GM21528 (cell line): ENCODE measurements at regions not wholly inside any gene's neighbourhood (a gene's known extent, or its start where the extent isn't known, plus 50 kb on each side); places are given as distances from the start of the nearest gene placed in this dataset.
"Not testable (repeated sequence)": the region's sequence is repeated elsewhere in the genome, so short reads cannot be mapped to it uniquely, and the experiment has no call there.

ENCODE experiments used
- ATAC-seq: cut with Tn5 transposase; IDR thresholded peaks from one replicate; pipeline ENCODE4 v1.9.1; 2021; ENCODE audit warnings: mild to moderate bottlenecking, moderate library complexity; ENCODE audit not compliant: unreplicated experiment, low FRiP score

DNA sequence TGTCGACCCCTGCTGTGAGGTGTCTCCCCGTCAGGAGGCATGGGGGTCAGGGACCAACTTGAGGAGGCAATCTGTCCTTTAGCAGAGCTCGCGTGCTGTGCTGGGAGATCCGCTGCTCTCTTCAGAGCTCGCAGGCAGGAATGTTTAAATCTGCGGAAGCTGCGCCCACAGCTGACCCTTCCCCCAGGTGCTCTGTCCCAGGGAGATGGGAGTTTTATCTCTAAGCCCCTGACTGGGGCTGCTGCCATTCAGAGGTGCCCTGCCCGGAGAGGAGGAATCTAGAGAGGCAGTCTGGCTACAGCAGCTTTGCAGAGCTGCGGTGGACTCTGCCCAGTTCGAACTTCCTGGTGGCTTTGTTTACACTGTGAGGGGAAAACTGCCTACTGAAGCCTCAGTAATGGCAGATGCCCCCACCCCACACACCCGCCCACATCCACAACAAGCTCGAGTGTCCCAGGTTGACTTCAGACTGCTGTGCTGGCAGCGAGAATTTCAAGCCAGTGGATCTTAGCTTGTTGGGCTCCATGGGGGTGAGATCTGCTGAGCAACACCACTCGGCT is 133.1 kb downstream of the CENPC start:
- ATAC-seq = not testable (repeated sequence)

DNA sequence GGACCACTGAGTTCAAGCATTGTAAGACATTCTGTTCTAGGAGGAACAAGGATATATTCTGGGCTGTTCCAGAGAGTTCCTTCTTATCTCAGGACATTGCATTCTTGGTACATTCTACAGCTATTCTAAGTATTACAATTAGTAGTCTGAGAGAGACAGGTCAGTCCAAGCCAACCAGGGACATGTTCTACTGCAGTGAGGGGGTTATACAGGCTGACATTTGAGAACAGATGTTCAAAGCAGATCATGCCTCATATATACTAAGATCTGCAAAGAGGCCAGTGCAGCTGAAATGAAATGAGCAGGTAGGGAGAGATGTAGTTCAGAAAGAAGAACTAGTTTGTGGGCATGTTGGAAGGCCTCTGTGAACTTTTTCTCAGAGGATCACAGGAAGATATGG is 142.0 kb downstream of the CENPC start:
- no peak for ATAC-seq

DNA sequence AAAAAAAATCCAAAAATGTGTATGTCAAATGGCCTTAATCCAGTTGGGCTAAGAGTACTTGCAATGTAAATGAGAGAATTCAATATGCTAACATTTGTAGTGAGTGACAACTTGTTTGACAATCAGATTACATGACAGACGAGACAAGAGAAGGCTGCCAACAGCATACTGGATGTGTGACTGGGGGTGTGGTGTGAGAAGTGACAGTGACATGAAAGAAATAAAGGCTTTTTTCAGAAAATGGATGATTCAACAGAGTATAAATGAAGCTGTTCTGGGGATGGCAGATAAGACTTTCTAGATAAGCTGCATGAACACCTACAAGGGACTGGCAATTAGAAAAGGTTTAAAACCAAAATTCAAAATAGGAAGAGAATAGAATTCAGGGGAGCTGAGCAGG is 143.4 kb downstream of the CENPC start:
- no peak for ATAC-seq

DNA sequence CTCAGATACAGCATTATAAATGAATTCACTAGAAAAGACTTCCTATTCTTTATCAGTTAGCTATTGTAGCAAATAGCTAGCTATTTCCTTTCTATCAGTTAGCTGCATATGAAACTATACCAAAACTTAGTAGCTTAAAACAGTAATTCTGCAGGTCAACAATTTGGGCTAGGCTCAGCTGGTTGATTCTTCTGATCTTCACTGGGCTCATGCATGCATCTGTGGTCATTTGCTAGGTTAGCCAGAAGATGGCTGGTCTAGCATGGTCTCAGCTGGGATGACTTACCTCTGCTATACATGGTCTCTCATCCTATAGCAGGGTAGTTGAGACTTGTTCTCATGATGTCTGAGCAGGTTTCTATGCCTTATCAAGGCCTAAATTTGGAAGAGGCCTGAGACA is 147.4 kb downstream of the CENPC start:
- no peak for ATAC-seq

DNA sequence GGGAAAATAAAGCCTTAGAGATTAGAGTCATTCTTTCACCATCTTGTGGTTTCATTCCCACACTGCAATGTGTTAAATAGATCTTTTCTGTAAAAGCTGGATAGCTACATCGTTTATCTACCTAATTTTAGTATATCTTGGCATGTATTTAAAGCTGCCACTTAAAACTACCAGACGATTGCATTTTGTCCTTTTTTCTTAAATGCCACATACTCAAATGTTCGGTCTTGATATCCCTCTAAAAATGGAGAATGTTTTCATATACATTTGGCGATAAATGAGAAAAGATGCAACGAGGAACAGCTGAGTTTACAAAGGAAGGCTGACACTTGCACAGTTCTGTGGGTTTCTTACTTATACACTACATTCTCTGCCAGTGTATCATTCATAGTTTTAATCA is 148.3 kb downstream of the CENPC start:
- no peak for ATAC-seq

DNA sequence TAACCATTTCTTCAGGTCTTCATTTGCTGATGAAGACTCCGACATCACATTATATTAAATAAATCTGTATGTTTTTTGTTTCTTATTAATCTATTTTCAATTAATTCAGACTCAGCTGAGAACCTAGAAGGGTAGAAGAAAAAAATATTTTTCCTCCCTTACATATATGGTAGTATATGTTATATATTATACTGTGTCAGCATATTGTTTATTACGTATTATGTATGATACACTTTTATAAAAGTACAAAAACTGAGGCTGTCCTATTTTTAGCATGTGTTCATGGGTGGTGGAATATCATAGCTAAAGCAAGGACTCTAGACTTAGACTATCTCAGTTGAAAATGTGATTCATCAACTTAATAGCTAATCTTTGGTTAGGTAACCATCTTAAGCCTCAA is 149.3 kb downstream of the CENPC start:
- ATAC-seq = no peak

DNA sequence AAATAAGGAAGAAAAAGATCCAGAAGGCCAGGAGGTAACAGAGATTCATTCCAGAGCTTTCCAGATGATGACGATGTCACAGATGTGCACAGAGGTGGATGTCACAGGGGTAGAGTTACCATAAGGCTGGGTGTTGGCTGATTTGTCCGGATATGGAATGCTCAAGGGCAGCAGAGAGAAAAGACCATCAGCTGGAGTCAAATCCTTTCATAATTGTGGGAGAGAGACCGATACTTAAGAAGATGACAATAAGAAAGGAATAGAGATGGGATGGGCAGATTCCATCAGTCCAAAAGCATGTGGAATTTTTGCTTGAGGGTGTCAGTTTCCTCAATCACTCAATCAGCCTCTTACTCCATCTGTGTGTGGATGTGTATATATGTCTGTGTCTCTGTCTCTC is 150.4 kb downstream of the CENPC start:
- ATAC-seq = no peak

DNA sequence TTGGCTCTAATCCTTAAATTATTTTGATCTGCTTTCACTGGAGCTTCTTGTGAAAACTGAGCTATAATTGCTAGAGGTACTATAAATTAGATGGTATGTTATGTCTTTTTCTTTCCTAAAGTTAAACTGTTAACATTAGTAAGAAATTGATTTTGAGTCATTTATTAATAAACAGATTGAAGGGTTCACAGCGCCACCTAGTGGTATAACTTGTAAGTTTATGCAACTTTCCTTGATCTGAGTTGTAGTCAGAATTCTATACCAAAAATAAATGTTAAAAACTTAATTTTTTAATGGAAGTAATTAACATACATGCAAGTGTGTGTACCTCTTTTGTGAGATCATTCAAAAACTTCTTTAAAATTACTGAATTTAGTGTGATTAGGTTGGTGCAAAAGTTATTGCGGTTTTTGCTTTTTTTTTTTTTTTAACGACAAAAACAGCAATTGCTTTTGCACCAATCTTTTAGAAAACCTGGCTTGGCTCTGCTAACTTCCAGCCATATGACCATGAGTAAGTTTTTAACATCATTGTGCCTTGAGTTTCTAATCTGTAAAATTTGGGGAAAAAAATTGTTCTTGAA is 151.5 kb downstream of the CENPC start:
- no peak for ATAC-seq

DNA sequence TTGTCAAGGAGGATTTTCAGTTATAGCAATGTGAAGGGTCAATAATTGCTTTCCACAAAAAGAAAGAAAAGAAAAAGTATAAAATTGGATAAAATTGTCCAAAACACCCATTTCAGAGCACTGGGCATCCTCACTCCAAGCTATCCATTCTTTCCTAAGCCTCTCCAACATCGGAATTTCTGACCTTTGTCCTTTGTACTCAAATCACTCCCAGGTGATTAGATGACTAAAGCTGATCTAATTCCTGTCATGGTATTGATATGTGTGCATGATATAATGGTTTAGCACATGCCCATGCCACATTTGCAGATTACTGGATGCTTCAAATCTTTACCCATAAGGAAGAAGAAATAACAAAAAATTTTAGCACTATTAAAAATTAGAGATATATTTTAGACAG is 152.3 kb downstream of the CENPC start:
- ATAC-seq = no peak

DNA sequence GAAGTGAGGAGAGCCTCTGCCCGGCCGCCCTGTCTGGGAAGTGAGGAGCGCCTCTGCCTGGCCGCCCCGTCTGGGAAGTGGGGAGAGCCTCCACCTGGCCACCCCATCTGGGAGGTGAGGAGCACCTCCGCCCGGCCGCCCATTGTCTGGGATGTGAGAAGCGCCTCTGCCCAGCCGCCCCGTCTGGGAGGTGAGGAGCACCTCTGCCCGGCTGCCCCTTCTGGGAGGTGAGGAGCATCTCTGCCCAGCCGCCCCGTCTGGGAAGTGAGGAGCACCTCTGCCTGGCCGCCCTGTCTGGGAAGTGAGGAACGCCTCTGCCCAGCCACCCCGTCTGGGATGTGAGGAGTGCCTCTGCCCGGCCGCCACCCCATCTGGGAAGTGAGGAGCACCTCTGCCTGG is 163.9 kb downstream of the CENPC start:
- ATAC-seq = not testable (repeated sequence)

DNA sequence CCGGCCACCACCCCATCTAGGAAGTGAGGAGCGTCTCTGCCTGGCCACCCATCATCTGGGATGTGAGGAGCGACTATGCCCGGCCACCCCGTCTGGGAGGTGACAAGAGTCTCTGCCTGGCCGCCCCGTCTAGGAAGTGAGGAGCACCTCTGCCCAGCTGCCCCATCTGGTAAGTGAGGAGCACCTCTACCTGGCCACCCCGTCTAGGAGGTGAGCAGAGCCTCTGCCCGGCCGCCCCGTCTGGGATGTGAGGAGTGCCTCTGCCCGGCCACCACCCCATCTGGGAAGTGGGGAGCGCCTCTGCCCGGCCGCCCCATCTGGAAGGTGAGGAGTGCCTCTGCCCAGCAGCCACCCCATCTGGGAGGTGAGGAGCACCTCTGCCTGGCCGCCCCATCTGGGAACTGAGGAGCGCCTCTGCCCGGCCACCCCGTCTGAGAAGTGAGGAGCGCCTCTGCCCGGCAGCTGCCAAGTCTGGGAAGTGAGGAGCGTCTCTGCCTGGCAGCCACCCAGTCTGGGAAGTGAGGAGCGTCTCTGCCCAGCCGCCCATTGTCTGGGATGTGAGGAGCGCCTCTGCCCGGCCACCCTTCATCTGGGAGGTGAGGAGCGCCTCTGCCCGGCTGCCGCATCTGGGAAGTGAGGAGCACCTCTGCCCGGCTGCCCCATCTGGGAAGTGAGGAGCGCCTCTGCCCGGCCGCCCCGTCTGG is 164.4 kb downstream of the CENPC start:
- not testable (repeated sequence) for ATAC-seq

DNA sequence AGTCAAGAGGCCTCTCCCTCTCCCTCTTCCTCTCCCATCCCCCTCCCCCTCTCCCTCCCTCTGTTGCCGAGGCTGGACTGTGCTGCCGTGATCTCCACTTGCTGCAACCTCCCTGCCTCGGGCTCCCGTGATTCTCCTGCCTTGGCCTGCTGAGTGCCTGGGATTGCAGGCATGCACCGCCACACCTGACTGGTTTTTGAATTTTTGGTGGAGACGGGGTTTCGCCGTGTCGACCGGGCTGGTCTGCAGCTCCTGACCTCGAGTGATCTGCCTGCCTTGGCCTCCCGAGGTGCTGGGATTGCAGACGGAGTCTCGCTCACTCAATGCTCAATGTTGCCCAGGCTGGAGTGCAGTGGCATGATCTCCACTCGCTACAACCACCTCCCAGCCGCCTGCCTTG is 165.1 kb downstream of the CENPC start:
- ATAC-seq = no peak

DNA sequence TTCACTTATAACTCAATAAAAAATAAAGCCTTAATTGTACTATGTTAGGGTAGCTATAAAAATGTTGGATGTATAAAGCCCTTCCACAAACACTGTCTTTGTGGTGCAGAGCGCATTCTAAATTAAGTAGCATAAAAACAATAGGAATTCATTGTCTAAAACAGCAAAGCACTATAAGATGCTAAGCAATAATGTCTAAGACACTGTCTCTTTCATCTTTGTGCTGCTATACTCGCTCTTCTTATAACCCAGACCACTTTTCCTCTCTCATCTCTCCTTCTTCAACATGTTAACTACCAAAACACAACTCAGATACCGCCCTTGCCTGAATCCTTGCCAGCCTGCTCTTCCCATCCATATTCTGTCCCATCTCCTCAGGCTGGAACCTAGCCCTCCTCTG is 170.0 kb downstream of the CENPC start:
- no peak for ATAC-seq

DNA sequence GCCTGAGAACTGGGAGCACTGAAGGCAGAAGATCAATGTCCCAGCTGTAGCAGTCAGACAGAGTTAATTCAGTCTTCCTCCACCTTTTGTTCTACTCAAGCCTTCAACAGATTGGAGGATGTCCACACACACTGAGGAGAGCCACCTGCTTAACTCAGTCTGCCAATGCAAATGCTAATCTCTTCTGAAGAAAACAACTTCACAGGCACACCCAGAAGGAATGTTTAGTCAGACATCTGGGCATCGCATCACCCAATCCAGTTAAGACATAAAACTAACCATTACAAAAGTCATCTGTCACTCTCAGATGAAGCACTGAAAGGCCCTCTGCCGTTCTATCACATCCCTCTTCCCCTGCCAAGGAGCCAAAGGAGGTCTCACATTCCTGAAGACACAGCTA is 173.7 kb downstream of the CENPC start:
- ATAC-seq = no peak

DNA sequence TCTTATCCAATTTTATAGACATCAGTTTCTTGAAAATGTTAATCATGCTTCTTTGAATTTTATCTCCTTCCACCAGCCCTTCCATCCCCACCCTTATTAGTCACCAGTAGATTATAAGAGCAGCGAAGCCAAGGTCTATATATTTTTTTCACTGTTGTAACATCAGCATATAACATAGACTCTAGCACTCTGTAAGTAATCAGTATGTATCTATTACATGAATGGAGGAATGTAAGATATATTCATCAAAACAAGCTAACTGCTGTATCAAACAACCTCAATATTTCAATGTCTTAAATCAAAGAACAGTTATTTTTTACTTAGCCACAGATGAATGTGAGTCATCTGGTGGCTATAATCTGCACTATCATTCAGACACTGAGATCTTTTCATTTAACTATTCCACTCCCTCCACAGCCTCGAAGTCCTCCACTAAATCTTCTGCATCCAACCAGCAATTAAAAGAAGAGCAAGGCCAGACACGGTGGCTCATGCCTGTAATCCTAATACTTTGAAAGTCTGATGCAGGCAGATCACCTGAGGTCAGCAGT is 178.9 kb downstream of the CENPC start:
- ATAC-seq = no peak

DNA sequence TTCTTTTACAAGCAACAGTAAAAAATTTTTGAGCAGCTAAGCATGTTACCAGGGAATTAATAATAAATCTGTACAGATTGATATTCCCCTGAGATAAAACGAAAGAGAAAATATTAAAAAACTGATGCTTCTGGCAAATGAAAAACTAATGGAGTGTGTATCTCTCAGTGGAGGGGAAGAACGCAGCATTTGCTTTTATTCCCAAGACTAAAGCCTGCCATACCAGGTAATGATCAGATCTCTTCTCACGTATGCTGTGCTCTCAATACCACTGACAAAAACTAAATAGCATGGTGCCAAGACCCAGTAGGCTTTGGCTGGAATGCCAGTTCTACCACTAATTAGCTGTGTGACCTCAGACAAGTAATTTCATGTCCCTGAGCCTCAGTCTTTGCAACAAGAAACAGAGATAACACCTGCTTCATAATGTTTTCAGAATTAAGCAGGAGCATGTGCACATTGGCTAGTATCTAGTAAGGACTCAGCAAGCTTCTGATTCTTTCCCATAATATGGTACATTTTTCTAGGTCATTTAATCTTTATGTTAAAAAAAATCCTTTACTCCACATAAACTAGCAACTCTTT is 179.6 kb downstream of the CENPC start:
- ATAC-seq = no peak

DNA sequence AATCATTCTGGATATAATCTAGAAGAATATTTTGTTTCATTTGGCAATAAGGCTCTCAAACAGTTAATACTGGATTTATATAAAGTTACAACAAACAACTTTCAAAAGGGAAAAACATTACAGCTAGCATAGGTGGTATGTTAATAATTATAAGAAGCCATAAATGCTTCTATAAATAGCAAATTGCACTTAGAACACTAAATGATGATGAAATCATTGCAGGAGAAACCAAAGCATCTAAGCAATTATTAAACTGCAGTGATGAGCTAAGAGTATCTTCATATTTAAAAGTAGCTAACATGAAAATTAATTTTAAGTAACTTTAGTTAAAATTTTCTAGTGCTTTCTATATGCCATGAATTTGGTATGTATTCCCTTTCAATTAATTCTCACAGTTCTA is 189.5 kb downstream of the CENPC start:
- ATAC-seq = no peak

DNA sequence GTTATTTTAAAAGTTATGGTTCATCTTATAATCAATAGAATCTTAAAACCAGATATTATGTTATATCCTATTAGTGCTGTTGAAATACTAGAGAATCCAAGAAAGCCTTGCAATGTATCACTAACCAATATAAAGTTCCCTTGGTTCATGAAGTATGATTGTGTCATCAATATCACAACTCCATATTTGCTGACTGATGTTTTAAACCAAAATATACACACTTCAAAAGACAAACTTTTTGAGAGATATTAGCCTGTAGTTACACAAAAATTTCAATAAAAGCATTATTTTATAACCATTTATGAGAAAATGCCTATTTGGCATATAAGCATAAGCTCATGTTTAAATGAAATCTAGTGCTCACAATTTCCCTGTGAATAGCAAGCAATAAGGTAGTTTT is 198.6 kb downstream of the CENPC start:
- ATAC-seq = no peak

DNA sequence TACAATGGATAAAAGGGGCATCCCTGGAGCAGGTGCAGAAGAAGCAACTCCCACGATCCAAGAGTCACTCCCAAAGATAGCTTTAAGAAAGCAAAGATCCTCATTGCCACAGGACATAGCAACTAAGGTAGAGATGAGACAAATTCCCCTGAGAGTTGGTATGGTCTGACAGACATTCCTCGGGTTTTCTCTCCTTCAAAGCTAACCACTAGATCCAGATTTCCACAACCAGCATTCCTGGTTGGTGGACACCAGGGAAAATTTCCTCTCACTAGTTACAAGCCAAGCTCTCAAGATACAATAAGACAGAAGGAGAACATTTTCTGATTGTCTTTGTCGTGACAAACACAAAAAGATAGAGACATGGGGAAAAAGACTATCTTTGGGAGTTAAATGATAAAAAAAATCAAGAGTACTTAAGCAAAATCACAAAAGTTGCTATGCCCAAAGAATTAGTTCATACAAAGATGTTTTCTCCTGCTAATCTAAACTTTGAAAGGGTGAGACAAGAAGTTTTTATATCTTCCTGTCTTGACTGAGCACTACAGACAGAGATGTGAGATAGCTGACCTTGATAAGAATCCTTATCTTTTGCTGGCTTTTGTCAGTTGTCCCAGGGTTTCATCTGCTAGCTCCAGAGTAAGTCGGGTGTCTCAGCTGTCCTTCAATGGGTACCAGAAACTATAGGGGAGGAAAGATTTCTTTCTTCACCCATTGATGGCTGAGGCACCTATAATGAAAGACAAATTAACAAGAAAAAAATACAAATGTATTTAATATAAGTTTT is 200.5 kb downstream of the CENPC start:
- no peak for ATAC-seq

DNA sequence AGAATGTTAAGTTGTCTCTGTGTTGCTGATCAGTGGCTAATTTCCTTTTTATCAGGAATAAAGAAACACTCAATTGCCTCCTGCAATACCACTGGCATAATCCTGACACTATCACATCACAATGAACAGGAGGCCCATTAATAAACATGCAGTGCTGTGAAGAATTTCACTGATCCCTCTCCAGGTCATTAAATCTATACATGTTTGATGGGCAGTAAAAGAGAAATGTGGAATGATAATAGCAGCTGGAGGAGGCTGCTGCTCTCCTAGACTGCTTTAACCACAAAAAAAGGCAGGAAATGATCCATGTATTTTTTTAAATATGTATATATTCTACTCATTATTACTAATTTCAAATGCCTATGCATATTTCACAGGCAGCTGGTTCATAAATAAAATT is 202.1 kb downstream of the CENPC start:
- no peak for ATAC-seq

DNA sequence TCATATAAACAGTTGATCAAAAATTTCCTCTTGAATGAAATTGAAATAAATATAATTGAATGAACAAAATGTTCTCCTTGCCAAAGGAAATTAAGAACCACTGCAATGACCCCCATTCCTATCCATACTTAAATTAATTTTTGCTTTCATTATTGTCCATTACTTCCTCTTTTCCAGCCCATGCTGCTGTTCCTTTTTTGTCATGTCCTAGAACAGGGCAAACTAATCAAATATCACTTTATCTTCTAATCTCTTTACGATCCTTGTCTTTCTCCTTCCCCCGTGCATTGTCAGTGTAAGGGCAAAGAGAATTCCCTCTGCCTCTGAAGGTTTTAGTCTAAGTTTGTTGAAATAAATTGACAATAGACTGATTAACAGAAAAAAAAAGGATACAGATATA is 203.0 kb downstream of the CENPC start:
- ATAC-seq = no peak
